GM23338 (cell line): ENCODE measurements at regions not wholly inside any gene's neighbourhood (a gene's known extent, or its start where the extent isn't known, plus 50 kb on each side); places are given as distances from the start of the nearest gene placed in this dataset.

Experiments used
- ATAC-seq: fragments of 200-7000 bp; cut with Tn5 transposase; 3 replicates; pipeline ENCODE4 v1.9.1; 2020
- DNase-seq: peaks from one replicate; pipeline ENCODE4 v3.0.0-alpha.2; 2015; ENCODE audit warnings: low spot score
- H2AFZ ChIP-seq: fragments of 200-600 bp; sonication (generic); 2 replicates; pipeline ENCODE4 v1.8.0; 2016; ENCODE audit warnings: antibody characterized with exemption, mild to moderate bottlenecking, moderate library complexity
- H3F3A ChIP-seq: fragments of 200-600 bp; sonication (generic); replicated peaks from 2 replicates; pipeline ENCODE4 v1.8.0; 2017; ENCODE audit warnings: antibody characterized with exemption, mixed run types, low read depth
- H3K27ac ChIP-seq: fragments of 200-600 bp; sonication (generic); 2 replicates; pipeline ENCODE4 v1.6.1; 2016; ENCODE audit warnings: low read depth
- H3K27me3 ChIP-seq: fragments of 200-600 bp; sonication (generic); 2 replicates; pipeline ENCODE4 v1.8.0; 2016; ENCODE audit warnings: mild to moderate bottlenecking, mixed run types, moderate library complexity; ENCODE audit not compliant: insufficient read depth
- H3K36me3 ChIP-seq: fragments of 200-600 bp; sonication (generic); 2 replicates; pipeline ENCODE4 v1.8.0; 2016; ENCODE audit warnings: mild to moderate bottlenecking; ENCODE audit not compliant: insufficient read depth
- H3K4me1 ChIP-seq: fragments of 200-600 bp; sonication (generic); 2 replicates; pipeline ENCODE4 v1.8.0; 2016; ENCODE audit warnings: mild to moderate bottlenecking, moderate library complexity; ENCODE audit not compliant: insufficient read depth
- H3K4me2 ChIP-seq: fragments of 200-600 bp; sonication (generic); 2 replicates; pipeline ENCODE4 v1.7.1; 2017; ENCODE audit warnings: mixed run types
- H3K4me3 ChIP-seq: fragments of 200-600 bp; sonication (generic); 2 replicates; pipeline ENCODE4 v1.6.1; 2016; ENCODE audit warnings: mixed run types
- H3K79me2 ChIP-seq: fragments of 200-600 bp; sonication (generic); replicated peaks from 2 replicates; pipeline ENCODE4 v1.8.0; 2017; ENCODE audit warnings: mild to moderate bottlenecking; ENCODE audit not compliant: insufficient read depth
- H3K9me2 ChIP-seq: fragments of 200-600 bp; sonication (generic); 2 replicates; pipeline ENCODE4 v1.8.0; 2017; ENCODE audit not compliant: insufficient read depth
- H4K20me1 ChIP-seq: fragments of 200-600 bp; sonication (generic); replicated peaks from 2 replicates; pipeline ENCODE4 v1.8.0; 2017; ENCODE audit warnings: mild to moderate bottlenecking; ENCODE audit not compliant: insufficient read depth
- H3K27ac Mint-ChIP-seq: 2 replicates; pipeline ENCODE4 v1.8.0; 2020; ENCODE audit warnings: inconsistent platforms, mild to moderate bottlenecking, moderate library complexity, mixed read lengths
- H3K27me3 Mint-ChIP-seq: 3 replicates; pipeline ENCODE4 v1.8.0; 2022; ENCODE audit warnings: low read depth, mild to moderate bottlenecking, moderate library complexity, mixed read lengths, inconsistent platforms; ENCODE audit not compliant: insufficient read depth, poor library complexity
- H3K36me3 Mint-ChIP-seq: 3 replicates; pipeline ENCODE4 v1.8.0; 2021; ENCODE audit warnings: low read depth, mild to moderate bottlenecking, inconsistent platforms, moderate library complexity, mixed read lengths
- H3K4me1 Mint-ChIP-seq: 3 replicates; pipeline ENCODE4 v1.8.0; 2020; ENCODE audit warnings: mild to moderate bottlenecking, inconsistent platforms, mixed read lengths
- H3K4me3 Mint-ChIP-seq: 3 replicates; pipeline ENCODE4 v1.8.0; 2021; ENCODE audit warnings: moderate library complexity, mild to moderate bottlenecking, inconsistent platforms, mixed read lengths
- H3K9me3 Mint-ChIP-seq: 3 replicates; pipeline ENCODE4 v1.8.0; 2020; ENCODE audit warnings: moderate library complexity, mild to moderate bottlenecking, inconsistent platforms, mixed read lengths
- CREB1 ChIP-seq: fragments of 250-450 bp; sonication (Bioruptor Pico); IDR thresholded peaks from 2 replicates; pipeline ENCODE4 v1.5.0; 2020; ENCODE audit warnings: low read depth, mild to moderate bottlenecking, moderate library complexity
- EZH2 ChIP-seq: fragments of 200-600 bp; sonication (generic); IDR thresholded peaks from one replicate; pipeline ENCODE4 v1.8.0; 2017; ENCODE audit warnings: antibody characterized with exemption, mild to moderate bottlenecking, low read depth; ENCODE audit not compliant: unreplicated experiment
- NANOG ChIP-seq: IDR thresholded peaks from 2 replicates; pipeline ENCODE4 v1.6.1; 2016; ENCODE audit warnings: antibody characterized with exemption, borderline replicate concordance
- POLR2AphosphoS5 ChIP-seq: IDR thresholded peaks from 2 replicates; pipeline ENCODE4 v1.6.1; 2016; ENCODE audit warnings: antibody characterized with exemption, low read depth
- ZNF114 ChIP-seq: fragments of 250-450 bp; sonication (Bioruptor Pico); IDR thresholded peaks from 2 replicates; pipeline ENCODE4 v1.5.0; 2020; ENCODE audit warnings: mild to moderate bottlenecking, moderate library complexity
- ZNF331 ChIP-seq: fragments of 250-450 bp; sonication (Bioruptor Pico); IDR thresholded peaks from 2 replicates; pipeline ENCODE4 v1.5.0; 2020; ENCODE audit warnings: low read depth, mild to moderate bottlenecking, moderate library complexity
- TF ChIP-seq, protein P1 (sequence below): IDR thresholded peaks from one replicate; pipeline ENCODE4 v1.6.1; 2018; ENCODE audit warnings: antibody characterized with exemption; ENCODE audit not compliant: unreplicated experiment
- TF ChIP-seq, protein P2 (sequence below): IDR thresholded peaks from 2 replicates; pipeline ENCODE4 v1.6.1; 2016; ENCODE audit warnings: antibody characterized with exemption

DNA sequence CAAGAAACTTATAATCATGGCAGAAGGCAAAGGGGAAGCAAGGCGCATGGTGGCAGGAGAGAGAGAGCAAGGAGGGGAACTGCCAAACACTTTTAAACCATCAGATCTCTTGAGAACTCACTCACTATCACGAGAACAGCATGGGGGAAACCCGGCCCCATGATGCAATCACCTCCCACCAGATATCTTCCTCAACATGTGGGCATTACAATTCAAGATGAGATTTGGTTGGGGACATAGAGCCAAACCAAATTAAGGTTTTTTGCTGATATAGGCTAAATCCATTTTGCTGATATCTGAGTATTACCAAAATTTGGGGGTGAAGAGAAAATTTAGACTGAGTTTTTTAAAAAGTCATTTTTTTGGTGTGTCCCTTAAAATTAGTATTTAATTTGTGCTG lies 54.9 kb upstream of the TMX1 start:
- ATAC-seq (no peak), DNase-seq (no peak)
- H3K4me1 Mint-ChIP-seq = peaks cover 6% of the 10 kb centered on the region; the same call in 2 of the 3 replicates
- H3K4me3 ChIP-seq = no peak overlapping the region
- TF ChIP-seq NANOG (no peak), EZH2 (no peak)
- TF ChIP-seq, protein P1, sequence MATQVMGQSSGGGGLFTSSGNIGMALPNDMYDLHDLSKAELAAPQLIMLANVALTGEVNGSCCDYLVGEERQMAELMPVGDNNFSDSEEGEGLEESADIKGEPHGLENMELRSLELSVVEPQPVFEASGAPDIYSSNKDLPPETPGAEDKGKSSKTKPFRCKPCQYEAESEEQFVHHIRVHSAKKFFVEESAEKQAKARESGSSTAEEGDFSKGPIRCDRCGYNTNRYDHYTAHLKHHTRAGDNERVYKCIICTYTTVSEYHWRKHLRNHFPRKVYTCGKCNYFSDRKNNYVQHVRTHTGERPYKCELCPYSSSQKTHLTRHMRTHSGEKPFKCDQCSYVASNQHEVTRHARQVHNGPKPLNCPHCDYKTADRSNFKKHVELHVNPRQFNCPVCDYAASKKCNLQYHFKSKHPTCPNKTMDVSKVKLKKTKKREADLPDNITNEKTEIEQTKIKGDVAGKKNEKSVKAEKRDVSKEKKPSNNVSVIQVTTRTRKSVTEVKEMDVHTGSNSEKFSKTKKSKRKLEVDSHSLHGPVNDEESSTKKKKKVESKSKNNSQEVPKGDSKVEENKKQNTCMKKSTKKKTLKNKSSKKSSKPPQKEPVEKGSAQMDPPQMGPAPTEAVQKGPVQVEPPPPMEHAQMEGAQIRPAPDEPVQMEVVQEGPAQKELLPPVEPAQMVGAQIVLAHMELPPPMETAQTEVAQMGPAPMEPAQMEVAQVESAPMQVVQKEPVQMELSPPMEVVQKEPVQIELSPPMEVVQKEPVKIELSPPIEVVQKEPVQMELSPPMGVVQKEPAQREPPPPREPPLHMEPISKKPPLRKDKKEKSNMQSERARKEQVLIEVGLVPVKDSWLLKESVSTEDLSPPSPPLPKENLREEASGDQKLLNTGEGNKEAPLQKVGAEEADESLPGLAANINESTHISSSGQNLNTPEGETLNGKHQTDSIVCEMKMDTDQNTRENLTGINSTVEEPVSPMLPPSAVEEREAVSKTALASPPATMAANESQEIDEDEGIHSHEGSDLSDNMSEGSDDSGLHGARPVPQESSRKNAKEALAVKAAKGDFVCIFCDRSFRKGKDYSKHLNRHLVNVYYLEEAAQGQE = no peak
- no peaks in the 10 kb centered on the region for H3K27me3 Mint-ChIP-seq
- H4K20me1 ChIP-seq = no peaks in the 10 kb centered on the region
- no peaks in the 10 kb centered on the region for H3K36me3 Mint-ChIP-seq
- no peak overlapping the region for H3K4me3 Mint-ChIP-seq
- no peaks in the 10 kb centered on the region for H3K36me3 ChIP-seq
- H3K4me1 ChIP-seq = no peaks in the 10 kb centered on the region
- H3K79me2 ChIP-seq = no peaks in the 10 kb centered on the region
- H3K27me3 ChIP-seq = no peaks in the 10 kb centered on the region
- no peak overlapping the region for H3K4me2 ChIP-seq
- H3K27ac ChIP-seq = no peak overlapping the region
- no peaks in the 10 kb centered on the region for H3F3A ChIP-seq
- H3K9me3 Mint-ChIP-seq = no peaks in the 10 kb centered on the region
- peaks cover 4% of the 10 kb centered on the region; the same call in 1 of the 2 replicates for H3K9me2 ChIP-seq
- peak overlapping the region; percentile 44; the same call in 1 of the 2 replicates for H2AFZ ChIP-seq
- H3K27ac Mint-ChIP-seq = no peak overlapping the region

DNA sequence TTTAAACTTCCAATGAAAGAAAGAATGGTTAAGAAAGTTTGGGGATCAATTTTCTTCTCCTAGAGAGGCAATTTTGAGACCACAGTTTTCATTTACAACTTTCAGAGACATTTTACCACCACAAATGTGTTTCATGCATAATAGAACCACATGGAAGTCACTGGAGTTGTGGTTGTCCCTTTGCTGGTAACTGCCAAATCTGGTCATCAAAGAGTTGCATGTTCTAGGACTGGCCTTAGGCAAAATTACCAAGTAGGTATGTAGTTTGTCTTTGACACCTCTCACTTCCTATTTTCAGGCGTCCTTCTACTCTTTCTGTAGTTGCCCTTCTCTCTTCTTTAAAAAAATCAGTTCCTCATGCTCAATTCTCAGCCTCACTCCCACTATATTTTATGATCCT lies 54.3 kb upstream of the TMX1 start:
- Histone ChIP-seq H3K36me3 (no peaks in the 10 kb centered on the region), H3K9me2 (peaks cover 4% of the 10 kb centered on the region; the same call in 1 of the 2 replicates), H3K79me2 (no peaks in the 10 kb centered on the region), H3F3A (no peaks in the 10 kb centered on the region), H3K4me3 (no peak overlapping the region), H3K27me3 (no peaks in the 10 kb centered on the region), H2AFZ (no peak overlapping the region), H3K4me1 (no peaks in the 10 kb centered on the region), H4K20me1 (no peaks in the 10 kb centered on the region), H3K27ac (no peak overlapping the region), H3K4me2 (no peak overlapping the region)
- no peak for ATAC-seq
- Mint-ChIP-seq H3K36me3 (no peaks in the 10 kb centered on the region), H3K4me1 (peaks cover 6% of the 10 kb centered on the region; the same call in 2 of the 3 replicates), H3K4me3 (no peak overlapping the region), H3K27me3 (no peaks in the 10 kb centered on the region), H3K27ac (no peak overlapping the region), H3K9me3 (no peaks in the 10 kb centered on the region; the same call in 2 of the 3 replicates)
- DNase-seq = no peak
- TF ChIP-seq CREB1 (CRISPR knock-in tag) (no peak), POLR2AphosphoS5 (no peak), ZNF114 (CRISPR knock-in tag) (no peak), ZNF331 (CRISPR knock-in tag) (no peak)
- TF ChIP-seq, protein P2, sequence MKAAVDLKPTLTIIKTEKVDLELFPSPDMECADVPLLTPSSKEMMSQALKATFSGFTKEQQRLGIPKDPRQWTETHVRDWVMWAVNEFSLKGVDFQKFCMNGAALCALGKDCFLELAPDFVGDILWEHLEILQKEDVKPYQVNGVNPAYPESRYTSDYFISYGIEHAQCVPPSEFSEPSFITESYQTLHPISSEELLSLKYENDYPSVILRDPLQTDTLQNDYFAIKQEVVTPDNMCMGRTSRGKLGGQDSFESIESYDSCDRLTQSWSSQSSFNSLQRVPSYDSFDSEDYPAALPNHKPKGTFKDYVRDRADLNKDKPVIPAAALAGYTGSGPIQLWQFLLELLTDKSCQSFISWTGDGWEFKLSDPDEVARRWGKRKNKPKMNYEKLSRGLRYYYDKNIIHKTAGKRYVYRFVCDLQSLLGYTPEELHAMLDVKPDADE = no peak
